AG04450 (cell line): ENCODE measurements at regions not wholly inside any gene's neighbourhood (a gene's known extent, or its start where the extent isn't known, plus 50 kb on each side); places are given as distances from the start of the nearest gene placed in this dataset.

Source experiments
- CTCF ChIA-PET: fragments of 300-600, 350-600 bp; formaldehyde crosslinking; extraction: SDS; loops from one replicate; lab custom pipeline; 2022; ENCODE audit warnings: antibody characterized with exemption, inconsistent platforms; lab: Charles Lee
- POLR2A ChIA-PET: fragments of 350-600 bp; formaldehyde crosslinking; extraction: SDS; loops from one replicate; lab custom pipeline; 2021; ENCODE audit warnings: antibody characterized with exemption, inconsistent platforms; lab: Yijun Ruan, JAX
- DNase-seq: peaks from one replicate; pipeline ENCODE4 v3.0.0-alpha.2; 2011; ENCODE audit warnings: low read depth, low spot score
- H3K27ac ChIP-seq: one replicate; pipeline ENCODE4 v1.5.1; 2012; ENCODE audit warnings: low read depth, low read length, control low read depth
- H3K27me3 ChIP-seq: one replicate; pipeline ENCODE4 v1.6.0; 2012; ENCODE audit warnings: low read length; ENCODE audit not compliant: control insufficient read depth, insufficient read depth
- H3K4me3 ChIP-seq: 2 replicates; pipeline ENCODE4 v1.5.1; 2011; ENCODE audit warnings: mild to moderate bottlenecking, low read depth, low read length, control low read depth
- H3K9me3 ChIP-seq: 2 replicates; pipeline ENCODE4 v1.5.1; 2012; ENCODE audit warnings: low read length; ENCODE audit not compliant: control insufficient read depth, insufficient read depth
- TF ChIP-seq, protein P1 (sequence below): IDR thresholded peaks from 2 replicates; pipeline ENCODE4 v1.5.1; 2011; ENCODE audit warnings: low read depth, low read length, control low read depth, inconsistent platforms

GRCh38 chr16:87012954-87013938 lies 303.9 kb downstream of the C16orf95 start:
- H3K9me3 ChIP-seq, result peaks cover 10% of the 10 kb centered on the region
- DNase-seq, result no peak
- ChIA-PET POLR2A (no interaction called here), CTCF (no interaction called here)
- no peak overlapping the region for H3K4me3 ChIP-seq
- no peak overlapping the region for H3K27ac ChIP-seq
- TF ChIP-seq, protein P1, sequence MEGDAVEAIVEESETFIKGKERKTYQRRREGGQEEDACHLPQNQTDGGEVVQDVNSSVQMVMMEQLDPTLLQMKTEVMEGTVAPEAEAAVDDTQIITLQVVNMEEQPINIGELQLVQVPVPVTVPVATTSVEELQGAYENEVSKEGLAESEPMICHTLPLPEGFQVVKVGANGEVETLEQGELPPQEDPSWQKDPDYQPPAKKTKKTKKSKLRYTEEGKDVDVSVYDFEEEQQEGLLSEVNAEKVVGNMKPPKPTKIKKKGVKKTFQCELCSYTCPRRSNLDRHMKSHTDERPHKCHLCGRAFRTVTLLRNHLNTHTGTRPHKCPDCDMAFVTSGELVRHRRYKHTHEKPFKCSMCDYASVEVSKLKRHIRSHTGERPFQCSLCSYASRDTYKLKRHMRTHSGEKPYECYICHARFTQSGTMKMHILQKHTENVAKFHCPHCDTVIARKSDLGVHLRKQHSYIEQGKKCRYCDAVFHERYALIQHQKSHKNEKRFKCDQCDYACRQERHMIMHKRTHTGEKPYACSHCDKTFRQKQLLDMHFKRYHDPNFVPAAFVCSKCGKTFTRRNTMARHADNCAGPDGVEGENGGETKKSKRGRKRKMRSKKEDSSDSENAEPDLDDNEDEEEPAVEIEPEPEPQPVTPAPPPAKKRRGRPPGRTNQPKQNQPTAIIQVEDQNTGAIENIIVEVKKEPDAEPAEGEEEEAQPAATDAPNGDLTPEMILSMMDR, result no peak
- no peaks in the 10 kb centered on the region for H3K27me3 ChIP-seq

GRCh38 chr16:87014112-87014511 lies 303.1 kb downstream of the C16orf95 start:
- no peak for DNase-seq
- ChIA-PET CTCF (no interaction called here), POLR2A (no interaction called here)

GRCh38 chr16:87015021-87015420 lies 302.2 kb downstream of the C16orf95 start:
- no peaks in the 10 kb centered on the region for H3K27me3 ChIP-seq
- POLR2A ChIA-PET, result no interaction called here
- CTCF ChIA-PET, result no interaction called here

More at GRCh38 chr16:87014112-87014511, 303.1 kb downstream of the C16orf95 start:
- no peak overlapping the region for H3K27ac ChIP-seq
- TF ChIP-seq, protein P1, result no peak
- no peaks in the 10 kb centered on the region for H3K27me3 ChIP-seq
- H3K4me3 ChIP-seq, result no peak overlapping the region
- H3K9me3 ChIP-seq, result peaks cover 3% of the 10 kb centered on the region; the same call in 1 of the 2 replicates

DNA sequence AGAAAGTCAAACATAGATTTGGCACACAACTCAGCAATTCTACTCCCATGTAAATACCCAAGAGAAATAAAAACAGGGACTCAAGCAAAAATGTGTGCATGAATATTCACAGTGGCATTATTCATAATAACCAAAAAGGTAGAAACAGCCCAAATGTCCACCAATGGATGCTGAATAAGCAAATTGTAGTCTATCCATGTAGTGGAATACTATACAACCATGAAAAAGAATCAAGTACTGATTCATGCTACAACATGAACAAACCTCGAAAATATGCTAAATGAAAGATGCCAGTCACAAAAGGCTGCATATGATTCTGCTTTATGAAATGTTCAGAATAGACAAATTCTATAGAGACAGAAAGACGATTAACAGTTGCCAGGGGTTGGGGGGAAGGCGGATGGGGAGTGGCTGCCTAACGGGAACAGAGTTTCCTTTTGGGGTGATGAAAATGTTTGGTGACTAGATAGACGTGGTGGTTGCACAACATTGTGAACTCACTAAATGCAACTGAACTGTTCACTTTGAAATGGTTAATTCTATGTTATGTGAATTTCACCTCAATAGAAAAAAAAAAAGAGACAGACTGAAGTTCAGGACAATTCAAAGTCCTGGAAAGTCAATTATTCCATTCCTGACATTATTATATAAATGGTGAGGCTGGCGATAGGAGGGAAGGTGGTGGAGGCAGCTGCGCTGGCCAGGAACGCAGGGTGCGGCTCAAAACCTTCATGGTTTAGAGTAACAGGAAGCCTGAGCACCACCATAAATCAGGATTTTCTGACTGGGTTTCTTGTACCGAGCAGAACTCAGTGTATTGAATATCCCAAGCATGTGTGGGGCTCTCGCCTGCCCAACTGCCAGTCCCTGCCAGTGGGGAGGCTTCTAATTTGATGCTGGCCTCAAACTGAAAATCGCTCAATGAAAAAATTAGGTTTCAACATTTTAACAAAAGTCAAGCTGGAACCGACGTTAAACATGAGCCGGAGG lies 300.9 kb downstream of the C16orf95 start:
- ChIA-PET CTCF (interaction anchor here (0.5 to 3.3 kb wide), 7 partner anchors 31 to 454 kb away, joined by 3 to 13 read pairs (median 6); no protein-coding TSS in a partner anchor), POLR2A (no interaction called here)
- TF ChIP-seq, protein P1, result no peak
- Histone ChIP-seq H3K27me3 (no peaks in the 10 kb centered on the region), H3K4me3 (no peak overlapping the region), H3K27ac (no peak overlapping the region), H3K9me3 (no peaks in the 10 kb centered on the region; the same call in 1 of the 2 replicates)
- no peak for DNase-seq

More at GRCh38 chr16:87015021-87015420, 302.2 kb downstream of the C16orf95 start:
- no peak overlapping the region for H3K27ac ChIP-seq
- TF ChIP-seq, protein P1, result no peak
- DNase-seq, result no peak
- no peaks in the 10 kb centered on the region; the same call in 1 of the 2 replicates for H3K9me3 ChIP-seq
- no peak overlapping the region for H3K4me3 ChIP-seq
